Nephron progenitor cell (in vitro differentiated cells): ENCODE measurements at regions not wholly inside any gene's neighbourhood (a gene's known extent, or its start where the extent isn't known, plus 50 kb on each side); places are given as distances from the start of the nearest gene placed in this dataset.

Experiments used
- DNase-seq: peaks from one replicate; pipeline ENCODE4 v3.0.0; 2021
- H3K27ac Mint-ChIP-seq: 2 replicates; pipeline ENCODE4 v1.8.0; 2021; ENCODE audit warnings: mild to moderate bottlenecking, moderate library complexity, mixed read lengths
- H3K27me3 Mint-ChIP-seq: 2 replicates; pipeline ENCODE4 v1.8.0; 2021; ENCODE audit warnings: mild to moderate bottlenecking, low read depth, mixed read lengths; ENCODE audit not compliant: poor library complexity
- H3K36me3 Mint-ChIP-seq: 2 replicates; pipeline ENCODE4 v1.8.0; 2021; ENCODE audit warnings: low read depth, mixed read lengths
- H3K4me1 Mint-ChIP-seq: 2 replicates; pipeline ENCODE4 v1.8.0; 2021; ENCODE audit warnings: mixed read lengths
- H3K4me3 Mint-ChIP-seq: 2 replicates; pipeline ENCODE4 v1.8.0; 2021; ENCODE audit warnings: mild to moderate bottlenecking, moderate library complexity, mixed read lengths
- H3K9me3 Mint-ChIP-seq: 2 replicates; pipeline ENCODE4 v1.8.0; 2021; ENCODE audit warnings: mild to moderate bottlenecking, moderate library complexity, mixed read lengths
- TF ChIP-seq, protein P1 (sequence below): fragments of 200-600 bp; sonication (generic); IDR thresholded peaks from 2 replicates; pipeline ENCODE4 v1.5.0; 2021; ENCODE audit warnings: antibody characterized with exemption

DNA sequence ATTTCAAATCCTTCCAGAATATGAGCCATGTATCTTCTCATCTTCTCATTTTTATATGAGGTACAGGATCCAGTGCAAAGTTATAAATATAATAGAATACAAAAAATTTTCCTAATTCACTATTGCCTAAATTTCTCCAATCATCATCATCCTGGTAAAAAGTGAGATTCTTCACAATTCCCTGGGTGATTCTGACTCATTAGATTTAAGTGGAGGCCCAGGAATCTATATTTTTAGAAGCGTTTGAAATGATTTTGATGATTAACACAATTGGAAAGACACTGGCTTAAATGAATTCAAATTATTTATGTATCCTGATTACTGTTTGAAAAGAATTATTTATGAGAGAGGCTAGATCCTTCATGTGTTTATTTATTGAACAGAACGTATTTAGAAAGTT is 380.3 kb upstream of the PDE3A start:
- Mint-ChIP-seq H3K36me3 (no peaks in the 10 kb centered on the region), H3K27me3 (no peaks in the 10 kb centered on the region), H3K4me1 (peaks cover 39% of the 10 kb centered on the region), H3K27ac (peak overlapping the region; percentile 20), H3K9me3 (no peaks in the 10 kb centered on the region), H3K4me3 (no peak overlapping the region)
- no peak for DNase-seq
- TF ChIP-seq, protein P1, sequence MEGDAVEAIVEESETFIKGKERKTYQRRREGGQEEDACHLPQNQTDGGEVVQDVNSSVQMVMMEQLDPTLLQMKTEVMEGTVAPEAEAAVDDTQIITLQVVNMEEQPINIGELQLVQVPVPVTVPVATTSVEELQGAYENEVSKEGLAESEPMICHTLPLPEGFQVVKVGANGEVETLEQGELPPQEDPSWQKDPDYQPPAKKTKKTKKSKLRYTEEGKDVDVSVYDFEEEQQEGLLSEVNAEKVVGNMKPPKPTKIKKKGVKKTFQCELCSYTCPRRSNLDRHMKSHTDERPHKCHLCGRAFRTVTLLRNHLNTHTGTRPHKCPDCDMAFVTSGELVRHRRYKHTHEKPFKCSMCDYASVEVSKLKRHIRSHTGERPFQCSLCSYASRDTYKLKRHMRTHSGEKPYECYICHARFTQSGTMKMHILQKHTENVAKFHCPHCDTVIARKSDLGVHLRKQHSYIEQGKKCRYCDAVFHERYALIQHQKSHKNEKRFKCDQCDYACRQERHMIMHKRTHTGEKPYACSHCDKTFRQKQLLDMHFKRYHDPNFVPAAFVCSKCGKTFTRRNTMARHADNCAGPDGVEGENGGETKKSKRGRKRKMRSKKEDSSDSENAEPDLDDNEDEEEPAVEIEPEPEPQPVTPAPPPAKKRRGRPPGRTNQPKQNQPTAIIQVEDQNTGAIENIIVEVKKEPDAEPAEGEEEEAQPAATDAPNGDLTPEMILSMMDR, result no peak

- Mint-ChIP-seq H3K27me3 (no peaks in the 10 kb centered on the region), H3K4me1 (peaks cover 39% of the 10 kb centered on the region), H3K36me3 (no peaks in the 10 kb centered on the region), H3K4me3 (no peak overlapping the region), H3K27ac (peak overlapping the region; percentile 20), H3K9me3 (no peaks in the 10 kb centered on the region)
- TF ChIP-seq, protein P1, result no peak
- no peak for DNase-seq
Observed at GRCh38 chr12:19988459-19988873, 379.9 kb upstream of the PDE3A start.

- TF ChIP-seq, protein P1, result no peak
- H3K9me3 Mint-ChIP-seq, result no peaks in the 10 kb centered on the region
- H3K27me3 Mint-ChIP-seq, result no peaks in the 10 kb centered on the region
- H3K4me3 Mint-ChIP-seq, result no peak overlapping the region
- no peak overlapping the region for H3K27ac Mint-ChIP-seq
- DNase-seq, result no peak
- no peaks in the 10 kb centered on the region for H3K36me3 Mint-ChIP-seq
- peaks cover 39% of the 10 kb centered on the region for H3K4me1 Mint-ChIP-seq
Observed at GRCh38 chr12:19988948-19989347, 379.4 kb upstream of the PDE3A start.

DNA sequence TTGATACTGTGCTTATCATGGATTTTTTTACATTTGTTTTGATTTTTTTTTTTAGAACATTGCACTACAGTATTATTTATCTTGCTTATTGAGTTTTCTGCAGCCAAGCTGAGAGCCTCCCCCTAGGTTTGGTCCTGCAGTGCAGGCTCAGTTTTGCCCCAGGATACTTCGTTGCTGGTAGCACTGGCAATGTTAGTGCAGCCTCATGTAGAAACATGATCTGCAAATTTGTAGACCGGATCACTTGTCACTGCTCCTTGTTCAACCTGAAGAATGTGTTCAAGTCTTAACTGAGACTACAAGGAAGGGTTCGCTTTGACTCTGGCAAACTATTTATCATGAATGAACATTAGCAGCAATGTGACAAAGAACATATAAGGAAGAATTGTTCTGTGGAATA is 377.2 kb upstream of the PDE3A start:
- peaks cover 39% of the 10 kb centered on the region for H3K4me1 Mint-ChIP-seq
- H3K9me3 Mint-ChIP-seq, result no peaks in the 10 kb centered on the region
- no peaks in the 10 kb centered on the region for H3K36me3 Mint-ChIP-seq
- no peaks in the 10 kb centered on the region for H3K27me3 Mint-ChIP-seq
- DNase-seq, result no peak
- H3K27ac Mint-ChIP-seq, result peak overlapping the region; percentile 68
- no peak overlapping the region for H3K4me3 Mint-ChIP-seq
- TF ChIP-seq, protein P1, result no peak

DNA sequence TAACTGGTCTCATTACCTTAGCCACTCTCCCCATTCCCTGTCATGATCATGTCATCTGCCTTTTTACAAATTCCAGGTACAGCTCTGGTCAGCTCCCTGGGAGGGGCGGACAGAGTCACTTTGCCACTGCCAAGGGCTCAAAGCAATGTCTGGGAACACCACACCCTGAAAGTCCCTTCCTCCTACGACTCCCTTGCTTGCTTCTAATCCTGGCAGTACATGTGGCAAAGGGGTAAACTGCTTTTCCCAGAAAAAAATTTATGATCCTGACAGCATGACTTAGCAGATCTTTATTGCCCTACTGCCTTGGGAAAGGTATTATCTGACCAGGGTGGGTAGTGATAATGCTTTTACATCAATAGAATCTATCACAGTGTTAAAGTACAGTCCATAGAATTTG is 376.0 kb upstream of the PDE3A start:
- Mint-ChIP-seq H3K9me3 (no peaks in the 10 kb centered on the region), H3K36me3 (no peaks in the 10 kb centered on the region), H3K4me3 (no peak overlapping the region), H3K27me3 (no peaks in the 10 kb centered on the region), H3K4me1 (peaks cover 39% of the 10 kb centered on the region), H3K27ac (no peak overlapping the region)
- TF ChIP-seq, protein P1, result no peak
- no peak for DNase-seq

DNA sequence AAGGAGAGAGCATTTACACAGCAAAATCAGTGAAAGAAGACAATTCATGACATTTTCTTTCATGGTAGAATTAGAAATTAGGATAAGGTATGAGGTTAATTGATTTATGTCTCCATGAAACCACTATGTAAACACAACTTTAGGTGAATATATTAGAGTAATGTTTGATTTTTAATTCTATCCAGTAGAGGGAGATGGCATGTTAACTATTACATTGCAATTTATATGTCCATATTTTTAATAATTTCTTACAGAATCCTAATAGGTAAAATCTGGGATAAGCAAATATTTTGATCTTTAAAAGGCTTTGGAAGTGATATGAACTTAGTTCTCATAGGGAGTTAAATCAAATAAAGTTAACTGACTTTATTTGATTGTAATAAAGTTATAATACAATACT is 373.4 kb upstream of the PDE3A start:
- H3K36me3 Mint-ChIP-seq, result no peaks in the 10 kb centered on the region
- H3K27me3 Mint-ChIP-seq, result no peaks in the 10 kb centered on the region
- H3K9me3 Mint-ChIP-seq, result no peaks in the 10 kb centered on the region
- TF ChIP-seq, protein P1, result no peak
- H3K4me3 Mint-ChIP-seq, result no peak overlapping the region
- H3K4me1 Mint-ChIP-seq, result peaks cover 36% of the 10 kb centered on the region
- DNase-seq, result no peak
- no peak overlapping the region for H3K27ac Mint-ChIP-seq
